B cell (primary cell): ENCODE measurements at regions not wholly inside any gene's neighbourhood (a gene's known extent, or its start where the extent isn't known, plus 50 kb on each side); places are given as distances from the start of the nearest gene placed in this dataset.

ENCODE experiments used
- CTCF ChIP-seq: fragments of 200-600 bp; IDR thresholded peaks from one replicate; pipeline ENCODE4 v1.8.0; 2022; ENCODE audit warnings: antibody characterized with exemption, mild to moderate bottlenecking
- EZH2 ChIP-seq: IDR thresholded peaks from 2 replicates; pipeline ENCODE4 v1.6.1; 2012; ENCODE audit warnings: borderline replicate concordance, low read depth, mild to moderate bottlenecking, moderate library complexity, low read length; ENCODE audit not compliant: insufficient read depth, poor library complexity, severe bottlenecking

- TF ChIP-seq EZH2: no peak
- no peak for TF ChIP-seq CTCF
Observed at GRCh38 chr18:2396162-2396505, 175.2 kb downstream of the METTL4 start.
